IMR-90 (cell line): ENCODE measurements at regions not wholly inside any gene's neighbourhood (a gene's known extent, or its start where the extent isn't known, plus 50 kb on each side); places are given as distances from the start of the nearest gene placed in this dataset.

ENCODE experiments used
- ATAC-seq: fragments of 200-7000 bp; cut with Tn5 transposase; 2 replicates; pipeline ENCODE4 v1.9.1; 2020; ENCODE audit warnings: low read depth, mild to moderate bottlenecking, moderate library complexity
- BruUV-seq: library from RNA; stranded (reverse); fragments of 400-500 nt; replicated peaks from 2 replicates; lab custom pipeline; 2021; lab: Mats Ljungman, UMichigan
- CTCF ChIA-PET: fragments of 300-600 bp; formaldehyde crosslinking; extraction: SDS; loops from one replicate; lab custom pipeline; 2021; ENCODE audit warnings: antibody characterized with exemption; lab: Yijun Ruan, JAX
- POLR2A ChIA-PET: fragments of 300-600 bp; sonication (Branson Sonifier 250); formaldehyde crosslinking; loops from one replicate; lab custom pipeline; 2022; ENCODE audit warnings: antibody characterized with exemption; ENCODE audit not compliant: unreplicated experiment; lab: Charles Lee
- DNase-seq: peaks from one replicate; pipeline ENCODE4 v3.0.0; 2013
- H2AFZ ChIP-seq: replicated peaks from 2 replicates; pipeline ENCODE3; 2013; ENCODE audit warnings: low read length, mild to moderate bottlenecking; ENCODE audit not compliant: poor library complexity
- H2AK5ac ChIP-seq: 2 replicates; pipeline ENCODE4 v1.6.1; 2013; ENCODE audit warnings: low read depth, low read length, inconsistent platforms
- H2AK9ac ChIP-seq: replicated peaks from 2 replicates; pipeline ENCODE3; 2013; ENCODE audit warnings: mild to moderate bottlenecking, low read depth, low read length, moderate library complexity; ENCODE audit not compliant: poor library complexity
- H2BK120ac ChIP-seq: 2 replicates; pipeline ENCODE4 v1.6.1; 2013; ENCODE audit warnings: low read depth, low read length, inconsistent platforms
- H2BK15ac ChIP-seq: 3 replicates; pipeline ENCODE4 v1.6.1; 2013; ENCODE audit warnings: low read depth, low read length, inconsistent platforms
- H2BK20ac ChIP-seq: 2 replicates; pipeline ENCODE4 v1.6.1; 2013; ENCODE audit warnings: low read depth, mild to moderate bottlenecking, inconsistent platforms, low read length, moderate library complexity
- H2BK5ac ChIP-seq: 2 replicates; pipeline ENCODE4 v1.6.1; 2013; ENCODE audit warnings: mild to moderate bottlenecking, low read depth, low read length, inconsistent platforms; ENCODE audit not compliant: poor library complexity, severe bottlenecking
- H3K14ac ChIP-seq: replicated peaks from 2 replicates; pipeline ENCODE4 v1.6.1; 2013; ENCODE audit warnings: low read depth, low read length, inconsistent platforms
- H3K18ac ChIP-seq: 2 replicates; pipeline ENCODE4 v1.6.1; 2013; ENCODE audit warnings: low read depth, low read length, control low read depth
- H3K23ac ChIP-seq: 2 replicates; pipeline ENCODE4 v1.6.1; 2013; ENCODE audit warnings: low read depth, low read length, inconsistent platforms
- H3K27ac ChIP-seq: 2 replicates; pipeline ENCODE4 v1.5.1; 2013; ENCODE audit warnings: mild to moderate bottlenecking, control low read depth, low read length; ENCODE audit not compliant: insufficient read depth
- H3K27me3 ChIP-seq: 2 replicates; pipeline ENCODE4 v1.6.1; 2013; ENCODE audit warnings: low read length; ENCODE audit not compliant: control insufficient read depth, insufficient read depth
- H3K36me3 ChIP-seq: 2 replicates; pipeline ENCODE4 v1.6.1; 2013; ENCODE audit warnings: low read length, mixed read lengths; ENCODE audit not compliant: control insufficient read depth, insufficient read depth
- H3K4ac ChIP-seq: 2 replicates; pipeline ENCODE4 v1.6.1; 2013; ENCODE audit warnings: low read depth, low read length, inconsistent platforms
- H3K4me1 ChIP-seq: 2 replicates; pipeline ENCODE4 v1.6.1; 2013; ENCODE audit warnings: low read length, mixed read lengths; ENCODE audit not compliant: control insufficient read depth, insufficient read depth
- H3K4me2 ChIP-seq: 2 replicates; pipeline ENCODE4 v1.6.1; 2013; ENCODE audit warnings: low read depth, mild to moderate bottlenecking, control low read depth, low read length, moderate library complexity
- H3K4me3 ChIP-seq: 2 replicates; pipeline ENCODE4 v1.5.1; 2013; ENCODE audit warnings: low read depth, mild to moderate bottlenecking, control low read depth, low read length, moderate library complexity; ENCODE audit not compliant: insufficient read depth
- H3K56ac ChIP-seq: 2 replicates; pipeline ENCODE4 v1.6.1; 2013; ENCODE audit warnings: low read length, inconsistent platforms; ENCODE audit not compliant: insufficient read depth; ENCODE audit errors: extremely low read depth
- H3K79me1 ChIP-seq, 2 experiments: 2 replicates each; pipeline ENCODE4 v1.6.1; 2013; ENCODE audit warnings: low read length in 2 of 2, inconsistent platforms in 1 of 2, low read depth in 1 of 2
- H3K9ac ChIP-seq: 2 replicates; pipeline ENCODE4 v1.6.1; 2013; ENCODE audit warnings: low read depth, low read length, control low read depth
- H3K9me1 ChIP-seq: 2 replicates; pipeline ENCODE4 v1.6.1; 2013; ENCODE audit warnings: low read length, inconsistent platforms; ENCODE audit not compliant: insufficient read depth
- H3K9me3 ChIP-seq: 2 replicates; pipeline ENCODE4 v1.6.1; 2013; ENCODE audit warnings: low read length; ENCODE audit not compliant: control insufficient read depth, insufficient read depth
- H4K20me1 ChIP-seq: 2 replicates; pipeline ENCODE4 v1.6.1; 2013; ENCODE audit warnings: low read length, inconsistent platforms; ENCODE audit not compliant: insufficient read depth
- H4K5ac ChIP-seq: 2 replicates; pipeline ENCODE4 v1.6.1; 2013; ENCODE audit warnings: mild to moderate bottlenecking, low read depth, low read length, control low read depth
- H4K8ac ChIP-seq, 2 experiments: 2 replicates each; pipeline ENCODE4 v1.6.1; 2013; ENCODE audit warnings: low read depth in 2 of 2, low read length in 2 of 2, control low read depth in 1 of 2, inconsistent platforms in 1 of 2
- H4K91ac ChIP-seq: 2 replicates; pipeline ENCODE4 v1.6.1; 2013; ENCODE audit warnings: low read depth, low read length, inconsistent platforms; ENCODE audit not compliant: insufficient read depth
- NFE2L2 ChIP-seq: fragments of 150-350 bp; IDR thresholded peaks from 2 replicates; pipeline ENCODE4 v1.6.1; 2016; ENCODE audit warnings: low read depth, mild to moderate bottlenecking, low read length
- RAD21 ChIP-seq: IDR thresholded peaks from 2 replicates; pipeline ENCODE4 v1.6.1; 2012; ENCODE audit warnings: low read length, improper control_type of control experiment
- RCOR1 ChIP-seq: IDR thresholded peaks from 2 replicates; pipeline ENCODE4 v1.6.1; 2012; ENCODE audit warnings: mild to moderate bottlenecking, low read length, improper control_type of control experiment; ENCODE audit not compliant: insufficient replicate concordance
- WGBS, 2 experiments: methylation state at CpG; one replicate each; pipeline versions ENCODE4 v1.1.5 to v1.1.7; 2013; ENCODE audit warnings: missing lambda C conversion rate in 2 of 2; ENCODE audit not compliant: insufficient read length in 1 of 2; ENCODE audit errors: extremely low coverage in 2 of 2; 5-methylcytosine and 5-hydroxymethylcytosine counted together
- dilution Hi-C: fragments of 300-500 bp; cut with HindIII; formaldehyde crosslinking; loops from one replicate; pipeline ENCODE4 v1.14.3; 2018; ENCODE audit warnings: low sequenced_read_pairs; ENCODE audit not compliant: unreplicated experiment
- in situ Hi-C: fragments of 300-500 bp; cut with MboI; formaldehyde crosslinking; loops from 3 replicates; pipeline ENCODE4 v1.14.3; 2019; ENCODE audit warnings: low sequenced_read_pairs, inconsistent platforms, mixed read lengths
- intact Hi-C: fragments of 100-400 bp; cut with micrococcal nuclease; formaldehyde crosslinking; loops from 2 replicates; pipeline ENCODE4 v1.10.0; 2022
- TF ChIP-seq, protein P1 (sequence below): conservative IDR thresholded peaks from 2 replicates; pipeline ENCODE4 v1.5.1; 2012; ENCODE audit warnings: mild to moderate bottlenecking, low read depth, low read length, improper control_type of control experiment
- TF ChIP-seq, protein P2 (sequence below): fragments of 150-350 bp; IDR thresholded peaks from 2 replicates; pipeline ENCODE4 v1.6.1; 2016; ENCODE audit warnings: low read depth, mild to moderate bottlenecking, low read length, moderate library complexity, borderline replicate concordance

DNA sequence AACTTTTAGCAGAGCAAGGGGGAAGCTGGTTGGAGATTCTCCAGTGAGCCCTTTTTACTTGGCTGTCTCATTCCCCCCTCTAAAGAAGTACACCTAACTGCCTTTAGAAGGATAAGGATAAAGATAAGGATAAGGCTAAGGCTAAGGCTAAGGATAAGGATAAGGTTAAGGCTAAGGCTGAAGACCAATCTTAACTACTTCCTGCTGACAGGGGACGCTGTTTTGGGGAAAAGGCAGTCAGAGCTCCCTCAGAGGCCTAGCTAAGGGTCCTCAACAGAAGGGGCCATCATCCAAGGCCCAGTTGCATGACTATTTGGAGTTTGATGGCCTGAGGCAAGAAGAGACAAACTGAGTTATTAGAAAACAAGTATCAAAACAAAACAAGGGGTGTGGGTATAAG lies 94.3 kb upstream of the ARPP21 start:
- peaks cover 6% of the 10 kb centered on the region for H3K9me3 ChIP-seq
- in situ Hi-C loops, result no loop called here
- dilution Hi-C loops, result no loop called here
- no peak overlapping the region for H2BK20ac ChIP-seq
- H3K23ac ChIP-seq, result no peak overlapping the region
- TF ChIP-seq NFE2L2 (no peak), RCOR1 (no peak), RAD21 (no peak)
- TF ChIP-seq, protein P1, sequence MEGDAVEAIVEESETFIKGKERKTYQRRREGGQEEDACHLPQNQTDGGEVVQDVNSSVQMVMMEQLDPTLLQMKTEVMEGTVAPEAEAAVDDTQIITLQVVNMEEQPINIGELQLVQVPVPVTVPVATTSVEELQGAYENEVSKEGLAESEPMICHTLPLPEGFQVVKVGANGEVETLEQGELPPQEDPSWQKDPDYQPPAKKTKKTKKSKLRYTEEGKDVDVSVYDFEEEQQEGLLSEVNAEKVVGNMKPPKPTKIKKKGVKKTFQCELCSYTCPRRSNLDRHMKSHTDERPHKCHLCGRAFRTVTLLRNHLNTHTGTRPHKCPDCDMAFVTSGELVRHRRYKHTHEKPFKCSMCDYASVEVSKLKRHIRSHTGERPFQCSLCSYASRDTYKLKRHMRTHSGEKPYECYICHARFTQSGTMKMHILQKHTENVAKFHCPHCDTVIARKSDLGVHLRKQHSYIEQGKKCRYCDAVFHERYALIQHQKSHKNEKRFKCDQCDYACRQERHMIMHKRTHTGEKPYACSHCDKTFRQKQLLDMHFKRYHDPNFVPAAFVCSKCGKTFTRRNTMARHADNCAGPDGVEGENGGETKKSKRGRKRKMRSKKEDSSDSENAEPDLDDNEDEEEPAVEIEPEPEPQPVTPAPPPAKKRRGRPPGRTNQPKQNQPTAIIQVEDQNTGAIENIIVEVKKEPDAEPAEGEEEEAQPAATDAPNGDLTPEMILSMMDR, result no peak
- TF ChIP-seq, protein P2, sequence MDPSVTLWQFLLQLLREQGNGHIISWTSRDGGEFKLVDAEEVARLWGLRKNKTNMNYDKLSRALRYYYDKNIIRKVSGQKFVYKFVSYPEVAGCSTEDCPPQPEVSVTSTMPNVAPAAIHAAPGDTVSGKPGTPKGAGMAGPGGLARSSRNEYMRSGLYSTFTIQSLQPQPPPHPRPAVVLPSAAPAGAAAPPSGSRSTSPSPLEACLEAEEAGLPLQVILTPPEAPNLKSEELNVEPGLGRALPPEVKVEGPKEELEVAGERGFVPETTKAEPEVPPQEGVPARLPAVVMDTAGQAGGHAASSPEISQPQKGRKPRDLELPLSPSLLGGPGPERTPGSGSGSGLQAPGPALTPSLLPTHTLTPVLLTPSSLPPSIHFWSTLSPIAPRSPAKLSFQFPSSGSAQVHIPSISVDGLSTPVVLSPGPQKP, result no peak
- DNase-seq (no peak), ATAC-seq (no peak)
- H2BK15ac ChIP-seq, result no peak overlapping the region
- H3K4ac ChIP-seq, result no peak overlapping the region
- POLR2A ChIA-PET, result no interaction called here
- no CpG with 5 or more reads among the region's 1 CpG for WGBS, 2 experiments
- no peak overlapping the region for H3K18ac ChIP-seq
- H3K27me3 ChIP-seq, result no peaks in the 10 kb centered on the region
- no TSS peak for BruUV-seq
- no peak overlapping the region for H2AK9ac ChIP-seq
- H3K36me3 ChIP-seq, result no peaks in the 10 kb centered on the region
- H4K5ac ChIP-seq, result no peak overlapping the region
- H4K20me1 ChIP-seq, result no peaks in the 10 kb centered on the region
- CTCF ChIA-PET, result interaction anchor here (0.6 kb wide), 1 partner anchor 398 kb away, joined by 3 read pairs; no protein-coding TSS in a partner anchor
- H3K79me1 ChIP-seq, result no peaks in the 10 kb centered on the region
- no peak overlapping the region for H3K4me2 ChIP-seq
- H3K56ac ChIP-seq, result no peak overlapping the region
- H3K4me1 ChIP-seq, result no peaks in the 10 kb centered on the region
- H3K14ac ChIP-seq, result no peak overlapping the region
- no peak overlapping the region for H3K4me3 ChIP-seq
- no peak overlapping the region for H4K91ac ChIP-seq
- H2BK5ac ChIP-seq, result no peak overlapping the region
- H3K27ac ChIP-seq, result no peak overlapping the region
- H2BK120ac ChIP-seq, result no peak overlapping the region
- H2AK5ac ChIP-seq, result no peak overlapping the region
- no peak overlapping the region for H4K8ac ChIP-seq
- H3K9me1 ChIP-seq, result no peaks in the 10 kb centered on the region
- H3K9ac ChIP-seq, result no peak overlapping the region
- no peak overlapping the region for H2AFZ ChIP-seq
- intact Hi-C loops, result no loop called here
